CD14-positive monocyte (primary cell): ENCODE measurements at regions not wholly inside any gene's neighbourhood (a gene's known extent, or its start where the extent isn't known, plus 50 kb on each side); places are given as distances from the start of the nearest gene placed in this dataset.

Experiments used
- DNase-seq, 3 donors: peaks; one replicate each; pipeline ENCODE4 v3.0.0-alpha.2; 2011 to 2022
- H2AFZ ChIP-seq: 2 replicates; pipeline ENCODE4 v1.6.0; 2012; ENCODE audit warnings: mild to moderate bottlenecking, low read depth, low read length, inconsistent platforms; ENCODE audit not compliant: insufficient read depth, poor library complexity, severe bottlenecking
- H3K27ac ChIP-seq, 2 donors: 1 replicate in 1 of 2; 2 replicates in 1 of 2; pipeline ENCODE4 v1.5.1; 2012 to 2013; ENCODE audit warnings: low read length in 2 of 2, control low read depth in 1 of 2, inconsistent platforms in 1 of 2, low read depth in 1 of 2, mild to moderate bottlenecking in 1 of 2
- H3K27me3 ChIP-seq, 2 donors: one replicate each; pipeline versions ENCODE4 v1.6.0 to v1.6.1; 2011 to 2013; ENCODE audit warnings: low read length in 2 of 2; ENCODE audit not compliant: control insufficient read depth in 2 of 2, insufficient read depth in 2 of 2
- H3K36me3 ChIP-seq, 2 donors: replicated peaks in 1 of 2; 1 replicate in 1 of 2; 2 replicates in 1 of 2; pipeline versions ENCODE4 v1.5.1 to v1.6.1; 2012 to 2013; ENCODE audit warnings: low read length in 2 of 2, control low read depth in 1 of 2, inconsistent platforms in 1 of 2, mild to moderate bottlenecking in 1 of 2; ENCODE audit not compliant: insufficient read depth in 2 of 2, control insufficient read depth in 1 of 2
- H3K4me1 ChIP-seq, 2 donors: 1 replicate in 1 of 2; 2 replicates in 1 of 2; pipeline versions ENCODE4 v1.5.1 to v1.6.1; 2012 to 2013; ENCODE audit warnings: low read length in 2 of 2, control low read depth in 1 of 2, inconsistent platforms in 1 of 2, mild to moderate bottlenecking in 1 of 2, moderate library complexity in 1 of 2; ENCODE audit not compliant: insufficient read depth in 2 of 2, control insufficient read depth in 1 of 2
- H3K4me2 ChIP-seq: replicated peaks from 2 replicates; pipeline ENCODE3; 2012; ENCODE audit warnings: low read length, moderate library complexity, mild to moderate bottlenecking; ENCODE audit not compliant: poor library complexity, severe bottlenecking; ENCODE audit errors: extremely low read depth
- H3K4me3 ChIP-seq, 3 experiments: fragments of 200-600 bp in 1 of 3; sonication (generic) in 1 of 3; replicated peaks in 1 of 3; 1 replicate in 2 of 3; 2 replicates in 1 of 3; pipeline ENCODE4 v1.5.1; 2011 to 2013; ENCODE audit warnings: low read length in 3 of 3, mild to moderate bottlenecking in 3 of 3, control low read depth in 2 of 3, low read depth in 2 of 3, inconsistent platforms in 1 of 3, moderate library complexity in 1 of 3
- H3K79me2 ChIP-seq: 2 replicates; pipeline ENCODE4 v1.6.0; 2012; ENCODE audit warnings: mild to moderate bottlenecking, control low read depth, inconsistent platforms, low read length, moderate library complexity; ENCODE audit not compliant: insufficient read depth
- H3K9ac ChIP-seq: 2 replicates; pipeline ENCODE4 v1.6.0; 2017; ENCODE audit warnings: low read length, mild to moderate bottlenecking; ENCODE audit not compliant: insufficient read depth, poor library complexity, severe bottlenecking
- H3K9me3 ChIP-seq, 2 donors: replicated peaks in 1 of 2; 1 replicate in 1 of 2; 2 replicates in 1 of 2; pipeline versions ENCODE4 v1.5.1 to v1.6.1; 2012 to 2013; ENCODE audit warnings: low read length in 2 of 2, control low read depth in 1 of 2; ENCODE audit not compliant: control insufficient read depth in 1 of 2, insufficient read depth in 1 of 2
- H4K20me1 ChIP-seq: 2 replicates; pipeline ENCODE4 v1.6.0; 2012; ENCODE audit warnings: mild to moderate bottlenecking, low read length, control low read depth, moderate library complexity; ENCODE audit not compliant: insufficient read depth
- H3K27ac Mint-ChIP-seq, 7 donors: one replicate each; pipeline ENCODE4 v1.8.0; 2020; ENCODE audit warnings: mild to moderate bottlenecking in 7 of 7, mixed read lengths in 7 of 7, moderate library complexity in 6 of 7, inconsistent platforms in 2 of 7
- H3K27me3 Mint-ChIP-seq, 3 donors: one replicate each; pipeline ENCODE4 v1.8.0; 2021 to 2022; ENCODE audit warnings: low read depth in 3 of 3, mild to moderate bottlenecking in 3 of 3, mixed read lengths in 3 of 3, moderate library complexity in 3 of 3, inconsistent platforms in 1 of 3
- H3K36me3 Mint-ChIP-seq, 2 donors: one replicate each; pipeline ENCODE4 v1.8.0; 2020; ENCODE audit warnings: mixed read lengths in 2 of 2, inconsistent platforms in 1 of 2, mild to moderate bottlenecking in 1 of 2
- H3K4me1 Mint-ChIP-seq: one replicate; pipeline ENCODE4 v1.8.0; 2020; ENCODE audit warnings: mild to moderate bottlenecking, mixed read lengths
- H3K4me3 Mint-ChIP-seq, 2 donors: one replicate each; pipeline ENCODE4 v1.8.0; 2020; ENCODE audit warnings: mild to moderate bottlenecking in 2 of 2, mixed read lengths in 2 of 2, moderate library complexity in 1 of 2
- H3K9me3 Mint-ChIP-seq, 7 donors: one replicate each; pipeline ENCODE4 v1.8.0; 2020 to 2022; ENCODE audit warnings: mixed read lengths in 7 of 7, mild to moderate bottlenecking in 6 of 7, moderate library complexity in 6 of 7, inconsistent platforms in 2 of 7
- WGBS: methylation state at CpG from one replicate; pipeline ENCODE4 v1.1.5; 2013; ENCODE audit warnings: missing lambda C conversion rate; ENCODE audit not compliant: insufficient coverage; 5-methylcytosine and 5-hydroxymethylcytosine counted together
- intact Hi-C, 2 donors: fragments of 100-400 bp; cut with micrococcal nuclease; formaldehyde crosslinking; loops; one replicate each; pipeline versions ENCODE4 v1.15.0 to v1.15.1; 2023
- TF ChIP-seq, protein P1 (sequence below): fragments of 200-600 bp; IDR thresholded peaks from one replicate; pipeline ENCODE4 v1.8.0; 2022; ENCODE audit warnings: antibody characterized with exemption, mild to moderate bottlenecking

DNA sequence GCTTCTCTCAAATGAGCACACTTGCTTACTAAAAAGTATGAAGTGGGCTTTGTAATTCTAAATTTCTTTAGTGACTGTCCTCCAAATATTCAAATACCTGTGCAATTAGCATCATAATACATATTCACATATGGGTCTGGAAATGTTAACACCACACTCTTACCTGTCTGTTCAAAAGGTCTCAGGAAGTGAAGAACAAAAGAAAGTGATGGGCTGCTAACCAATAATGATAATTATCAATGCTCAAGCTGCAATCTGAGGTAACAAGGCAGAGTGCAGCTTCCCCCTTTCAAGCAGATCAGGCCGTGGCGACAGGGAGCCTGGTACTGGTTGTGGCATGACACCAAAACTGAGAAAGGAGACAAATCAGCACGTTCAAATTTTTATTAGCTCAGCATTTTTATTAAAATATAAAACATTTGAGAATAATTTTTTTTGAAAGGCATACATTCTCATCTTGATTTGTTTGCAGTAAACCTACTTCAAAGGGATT lies 1044.7 kb upstream of the EPHA7 start:
- Mint-ChIP-seq H3K27ac (no peak overlapping the region), H3K36me3 (no peaks in the 10 kb centered on the region), H3K4me1 (no peaks in the 10 kb centered on the region), H3K9me3 (peaks cover 0 to 7% (median 0%) of the 10 kb centered on the region in 7 donors), H3K27me3 (no peaks in the 10 kb centered on the region), H3K4me3 (no peak overlapping the region)
- Histone ChIP-seq H3K27me3 (no peaks in the 10 kb centered on the region), H3K79me2 (no peaks in the 10 kb centered on the region), H2AFZ (no peak overlapping the region), H3K36me3 (no peaks in the 10 kb centered on the region), H3K27ac (no peak overlapping the region), H3K9ac (no peak overlapping the region), H3K4me2 (no peak overlapping the region), H4K20me1 (no peaks in the 10 kb centered on the region), H3K4me3 (no peak overlapping the region), H3K4me1 (no peaks in the 10 kb centered on the region), H3K9me3 (peaks cover 0 to 11% of the 10 kb centered on the region in 2 donors)
- DNase-seq = no peak
- WGBS = no CpG with 5 or more reads among the region's 3 CpGs
- TF ChIP-seq, protein P1, sequence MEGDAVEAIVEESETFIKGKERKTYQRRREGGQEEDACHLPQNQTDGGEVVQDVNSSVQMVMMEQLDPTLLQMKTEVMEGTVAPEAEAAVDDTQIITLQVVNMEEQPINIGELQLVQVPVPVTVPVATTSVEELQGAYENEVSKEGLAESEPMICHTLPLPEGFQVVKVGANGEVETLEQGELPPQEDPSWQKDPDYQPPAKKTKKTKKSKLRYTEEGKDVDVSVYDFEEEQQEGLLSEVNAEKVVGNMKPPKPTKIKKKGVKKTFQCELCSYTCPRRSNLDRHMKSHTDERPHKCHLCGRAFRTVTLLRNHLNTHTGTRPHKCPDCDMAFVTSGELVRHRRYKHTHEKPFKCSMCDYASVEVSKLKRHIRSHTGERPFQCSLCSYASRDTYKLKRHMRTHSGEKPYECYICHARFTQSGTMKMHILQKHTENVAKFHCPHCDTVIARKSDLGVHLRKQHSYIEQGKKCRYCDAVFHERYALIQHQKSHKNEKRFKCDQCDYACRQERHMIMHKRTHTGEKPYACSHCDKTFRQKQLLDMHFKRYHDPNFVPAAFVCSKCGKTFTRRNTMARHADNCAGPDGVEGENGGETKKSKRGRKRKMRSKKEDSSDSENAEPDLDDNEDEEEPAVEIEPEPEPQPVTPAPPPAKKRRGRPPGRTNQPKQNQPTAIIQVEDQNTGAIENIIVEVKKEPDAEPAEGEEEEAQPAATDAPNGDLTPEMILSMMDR = no peak
- intact Hi-C loops = no loop called here

GRCh38 chr6:94463306-94463705 lies 1043.9 kb upstream of the EPHA7 start:
- no peaks in the 10 kb centered on the region for H3K27me3 Mint-ChIP-seq
- no peak overlapping the region for H3K4me3 ChIP-seq
- intact Hi-C loops = no loop called here
- no peaks in the 10 kb centered on the region for H3K4me1 Mint-ChIP-seq
- H3K27ac Mint-ChIP-seq = no peak overlapping the region
- H3K9ac ChIP-seq = no peak overlapping the region
- DNase-seq = no peak
- no peaks in the 10 kb centered on the region for H4K20me1 ChIP-seq
- no peaks in the 10 kb centered on the region for H3K4me1 ChIP-seq
- peaks cover 0 to 7% (median 0%) of the 10 kb centered on the region in 7 donors for H3K9me3 Mint-ChIP-seq
- peaks cover 0 to 11% of the 10 kb centered on the region in 2 donors for H3K9me3 ChIP-seq
- WGBS = 83% methylated on average over 1 of the region's 1 CpG
- H3K36me3 Mint-ChIP-seq = no peaks in the 10 kb centered on the region
- H3K4me3 Mint-ChIP-seq = no peak overlapping the region
- H2AFZ ChIP-seq = no peak overlapping the region
- TF ChIP-seq, protein P1 = no peak
- H3K4me2 ChIP-seq = no peak overlapping the region
- no peaks in the 10 kb centered on the region for H3K79me2 ChIP-seq
- H3K27ac ChIP-seq = no peak overlapping the region
- no peaks in the 10 kb centered on the region for H3K36me3 ChIP-seq
- no peaks in the 10 kb centered on the region for H3K27me3 ChIP-seq
